ENCODE measurements at regions not wholly inside any gene's neighbourhood (a gene's known extent, or its start where the extent isn't known, plus 50 kb on each side); places are given as distances from the start of the nearest gene placed in this dataset.
"Not testable (repeated sequence)": the region's sequence is repeated elsewhere in the genome, so short reads cannot be mapped to it uniquely, and the experiment has no call there.

GRCh38 chr6:141057761-141058160, 1075.0 kb upstream of the GJE1 start:
- DNase-seq (ENCODE audit: low spot score), result no peak

DNA sequence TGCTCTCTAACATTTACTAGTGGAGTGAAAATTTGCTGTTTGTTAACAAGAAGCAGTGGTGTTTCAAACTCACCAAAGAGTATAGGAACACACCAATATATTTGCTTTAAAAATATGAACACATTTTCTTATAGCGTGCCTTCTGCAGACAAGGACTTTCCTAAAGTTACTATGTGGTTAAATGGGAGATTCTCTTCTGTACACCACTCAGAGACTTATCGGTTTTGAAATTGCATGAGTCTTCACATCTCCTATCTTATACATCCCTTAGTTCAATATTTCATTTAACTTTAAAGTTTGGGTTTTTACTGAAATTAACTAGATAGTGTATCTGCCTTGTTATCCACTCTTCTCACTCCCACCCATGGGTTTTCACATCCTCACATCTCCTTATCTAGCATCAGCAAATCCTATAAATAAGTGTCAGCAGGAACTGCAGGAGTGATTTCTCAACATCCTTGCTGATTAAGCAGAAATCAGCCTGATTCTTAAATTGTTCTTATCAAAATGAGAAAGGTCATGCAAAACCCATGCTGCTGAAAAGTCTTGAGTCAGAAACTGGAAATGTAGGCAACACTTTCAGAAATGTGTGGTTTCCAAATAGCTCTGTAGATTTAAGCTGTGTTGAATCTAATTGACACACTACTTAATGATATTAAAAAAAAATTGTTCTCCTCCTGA, 1075.6 kb upstream of the GJE1 start:
- no peak for DNase-seq (ENCODE audit: low spot score)

GRCh38 chr6:141050471-141050870, 1082.3 kb upstream of the GJE1 start:
- no peak for DNase-seq (ENCODE audit: low spot score)

DNA sequence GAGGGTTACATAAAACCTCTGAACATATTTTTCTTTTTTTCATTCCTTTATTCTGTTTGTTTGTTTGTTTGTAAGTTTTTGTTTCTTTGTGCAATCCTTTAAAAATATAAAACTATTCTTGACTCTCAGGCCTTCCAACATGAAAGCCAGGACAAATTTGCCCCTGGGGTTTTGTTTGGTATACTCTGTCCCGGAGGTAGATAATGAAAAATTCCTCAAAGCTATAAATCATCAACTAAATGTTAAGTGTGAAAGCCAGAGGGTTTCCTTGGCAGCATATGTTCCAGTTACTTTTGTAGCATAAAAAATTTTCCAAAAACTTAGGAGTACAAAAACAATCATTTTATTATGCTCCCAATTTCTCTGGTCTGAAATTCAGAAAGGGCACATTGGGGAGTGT, 1084.3 kb upstream of the GJE1 start:
- DNase-seq (ENCODE audit: low spot score), result no peak

- not testable (repeated sequence) for DNase-seq (ENCODE audit: low spot score)
Measured at GRCh38 chr6:141046496-141046895, 1086.2 kb upstream of the GJE1 start.

DNA sequence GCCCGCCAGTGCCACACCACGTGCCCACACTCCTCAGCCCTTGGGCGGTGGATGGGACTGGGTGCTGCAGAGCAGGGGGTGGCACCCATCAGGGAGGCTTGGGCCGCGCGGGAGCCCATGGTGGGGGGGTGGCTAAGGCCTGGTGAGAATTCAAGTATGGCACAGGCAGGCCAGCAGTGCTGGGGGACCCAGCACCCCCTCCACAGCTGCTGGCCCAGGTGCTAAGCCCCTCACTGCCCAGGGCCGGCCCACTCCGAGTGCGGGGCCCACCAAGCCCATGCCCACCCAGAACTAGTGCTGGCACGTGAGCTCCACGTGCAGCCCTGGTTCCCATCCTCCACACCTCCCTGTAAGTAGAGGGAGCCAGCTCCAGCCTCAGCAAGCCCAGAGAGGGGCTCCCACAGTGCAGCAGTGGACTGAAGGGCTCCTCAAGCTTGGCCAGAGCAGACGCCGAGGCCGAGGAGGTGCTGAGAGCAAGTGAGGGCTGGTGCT, 1091.1 kb upstream of the GJE1 start:
- no peak for DNase-seq (ENCODE audit: low spot score)

GRCh38 chr6:141035312-141036200, 1097.2 kb upstream of the GJE1 start:
- no peak for DNase-seq (ENCODE audit: low spot score)

- DNase-seq (ENCODE audit: low spot score), result no peak
Measured at GRCh38 chr6:141033101-141033500, 1099.6 kb upstream of the GJE1 start.

DNA sequence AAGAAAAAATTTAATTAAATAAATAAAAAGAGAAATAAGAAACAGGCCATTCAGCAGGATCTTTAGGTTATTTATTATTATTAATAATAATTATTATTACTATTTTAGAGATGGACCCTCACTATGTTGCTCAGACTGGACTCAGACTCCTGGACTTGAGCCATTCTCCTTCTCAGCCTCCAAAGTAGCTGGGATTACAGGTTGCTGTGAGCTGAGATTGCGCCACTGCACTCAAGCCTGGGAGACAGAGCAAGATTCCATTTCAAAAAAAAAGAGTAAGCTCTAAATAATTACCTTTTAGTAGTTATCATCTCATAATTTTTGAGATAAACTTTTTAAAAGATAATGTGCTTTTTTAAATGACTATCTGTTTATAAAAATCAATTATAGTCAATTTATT, 1102.8 kb upstream of the GJE1 start:
- no peak for DNase-seq (ENCODE audit: low spot score)

DNA sequence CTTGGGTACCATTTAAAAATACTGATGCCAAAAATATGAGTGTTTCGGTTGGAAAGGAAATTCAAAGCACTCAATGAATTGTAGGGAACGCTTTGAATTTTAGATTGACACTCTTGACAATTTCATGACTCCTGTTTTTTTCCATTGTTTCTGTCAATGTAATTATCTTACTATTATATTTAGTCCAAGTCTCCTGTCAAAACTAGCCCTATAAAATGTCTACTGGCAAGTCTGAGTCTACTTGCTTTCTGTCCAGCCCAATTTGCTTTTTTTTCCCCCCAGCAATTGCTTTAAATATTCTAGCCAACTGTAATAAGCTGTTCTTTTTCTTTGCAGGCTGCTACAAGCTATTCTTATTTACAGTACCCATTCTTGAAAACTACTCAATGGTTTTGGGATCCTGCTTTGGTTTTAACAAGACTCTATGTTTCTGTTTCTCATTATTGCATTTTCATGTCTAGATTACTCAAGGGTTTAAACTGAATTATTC, 1103.9 kb upstream of the GJE1 start:
- DNase-seq (ENCODE audit: low spot score), result no peak

- DNase-seq (ENCODE audit: low spot score), result no peak
Measured at GRCh38 chr6:141026504-141026903, 1106.2 kb upstream of the GJE1 start.

DNA sequence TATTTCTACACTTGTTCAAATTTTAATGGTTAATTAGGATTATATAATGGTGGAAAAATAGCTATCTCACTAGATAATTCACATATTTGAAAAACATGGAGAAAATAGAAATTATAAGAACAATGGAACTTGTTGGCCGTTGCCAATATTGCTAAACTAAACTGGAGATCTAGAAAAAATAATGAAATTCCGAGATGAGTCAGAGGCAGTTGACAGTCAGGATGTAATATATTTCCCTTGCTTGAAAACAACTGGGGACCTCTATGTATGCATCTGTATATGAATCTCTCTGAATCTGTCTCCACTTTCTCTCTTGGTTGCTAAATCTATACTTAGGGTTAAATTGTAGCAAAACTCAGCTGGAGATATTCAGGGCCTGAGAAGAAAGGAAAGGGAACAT, 1108.2 kb upstream of the GJE1 start:
- no peak for DNase-seq (ENCODE audit: low spot score)

DNA sequence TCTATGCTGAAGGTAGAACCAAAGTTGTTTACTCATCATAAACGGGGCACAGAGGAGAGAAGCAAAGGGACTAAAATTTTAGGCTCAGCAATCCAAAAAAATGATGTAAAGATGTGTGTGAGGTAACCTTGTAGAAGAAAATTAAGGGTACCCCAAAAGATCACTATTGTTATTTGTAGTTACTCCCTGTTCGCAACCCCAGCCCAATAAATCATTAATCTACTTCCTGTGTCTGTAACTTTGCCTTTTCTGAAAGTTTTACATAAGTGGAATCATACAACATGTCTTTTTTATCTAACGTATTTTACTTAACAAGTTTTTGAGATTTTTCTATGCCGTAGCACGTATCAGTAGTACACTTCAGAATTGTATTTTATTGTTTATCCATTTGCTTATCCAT, 1114.8 kb upstream of the GJE1 start:
- DNase-seq (ENCODE audit: low spot score), result no peak

DNA sequence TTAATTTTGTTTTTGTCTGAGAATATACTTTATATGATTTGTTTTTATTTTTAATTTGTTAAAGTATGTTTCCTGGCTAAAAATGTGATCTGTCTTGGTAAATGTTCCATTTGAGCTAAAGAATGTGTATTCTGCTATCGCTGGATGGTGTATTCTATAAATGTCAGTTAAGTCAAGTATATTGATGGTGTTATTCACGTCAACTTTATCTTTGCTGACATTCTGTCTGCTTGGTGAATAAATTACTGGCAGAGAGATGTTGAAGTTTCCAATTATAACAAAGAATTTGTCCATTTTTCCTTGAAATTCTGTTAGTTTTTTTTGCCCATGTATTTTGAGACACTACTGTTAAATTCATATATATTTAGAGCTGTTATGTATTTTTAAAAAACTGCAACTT, 1131.8 kb upstream of the GJE1 start:
- DNase-seq (ENCODE audit: low spot score), result no peak

GRCh38 chr6:140993515-140993914, 1139.2 kb upstream of the GJE1 start:
- DNase-seq (ENCODE audit: low spot score), result no peak

DNA sequence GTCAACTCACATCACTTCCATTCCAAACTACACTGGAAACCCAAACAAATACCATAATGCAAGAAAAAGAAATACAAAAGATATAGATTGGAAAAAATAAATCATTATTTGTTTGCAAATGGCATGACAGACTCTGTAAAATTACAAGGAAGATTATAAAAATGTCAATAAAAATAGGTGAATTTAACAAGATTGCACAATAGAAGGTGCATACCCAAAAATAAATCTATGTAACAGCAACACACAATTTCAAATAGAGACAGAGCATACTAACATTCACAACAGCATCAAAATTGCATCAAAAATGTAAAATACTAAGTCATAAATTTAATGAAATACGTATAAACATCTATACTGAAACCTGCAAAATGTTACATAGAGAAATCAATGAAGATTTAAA, 1140.0 kb upstream of the GJE1 start:
- DNase-seq (ENCODE audit: low spot score), result no peak

GRCh38 chr6:140988780-140989179, 1143.9 kb upstream of the GJE1 start:
- no peak for DNase-seq (ENCODE audit: low spot score)

DNA sequence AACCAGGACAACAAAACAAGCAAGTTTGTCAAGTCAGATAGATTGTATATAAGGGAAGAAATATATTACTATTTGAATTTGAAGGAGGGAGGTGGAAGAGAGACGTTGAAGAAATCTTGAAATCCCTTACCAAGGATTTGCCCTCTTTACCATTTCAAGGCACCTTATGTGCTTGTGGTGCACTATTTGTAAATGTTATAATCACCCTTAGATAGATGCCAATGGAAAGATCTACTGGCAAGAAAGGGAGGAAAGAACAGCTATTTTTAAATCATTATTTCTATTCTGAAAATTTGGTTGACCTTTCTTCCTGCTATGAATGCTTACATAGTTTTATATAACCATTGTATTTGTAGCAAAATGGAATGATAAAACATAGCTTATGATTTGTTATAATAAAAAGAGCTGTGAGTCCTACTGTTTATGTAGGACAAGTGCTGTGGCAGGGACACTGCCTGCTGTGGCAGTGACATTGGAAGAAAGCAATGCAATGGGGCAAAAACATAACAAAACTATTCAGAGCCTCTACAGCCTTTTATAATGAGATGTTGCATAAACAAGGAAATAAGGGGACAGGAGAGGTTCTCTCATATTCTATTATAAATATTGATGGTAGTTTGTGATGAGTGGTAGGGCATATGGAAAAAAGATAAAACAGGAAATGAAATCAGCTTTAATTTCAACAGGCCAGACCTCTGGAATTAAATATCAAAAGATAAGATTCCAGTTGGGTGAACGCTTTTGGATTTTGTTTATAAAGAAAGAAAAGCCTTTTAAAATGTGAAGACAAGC, 1145.2 kb upstream of the GJE1 start:
- no peak for DNase-seq (ENCODE audit: low spot score)

- DNase-seq (ENCODE audit: low spot score), result no peak
Measured at GRCh38 chr6:140985679-140986275, 1146.9 kb upstream of the GJE1 start.

- no peak for DNase-seq (ENCODE audit: low spot score)
Measured at GRCh38 chr6:140980265-140980887, 1152.3 kb upstream of the GJE1 start.

DNA sequence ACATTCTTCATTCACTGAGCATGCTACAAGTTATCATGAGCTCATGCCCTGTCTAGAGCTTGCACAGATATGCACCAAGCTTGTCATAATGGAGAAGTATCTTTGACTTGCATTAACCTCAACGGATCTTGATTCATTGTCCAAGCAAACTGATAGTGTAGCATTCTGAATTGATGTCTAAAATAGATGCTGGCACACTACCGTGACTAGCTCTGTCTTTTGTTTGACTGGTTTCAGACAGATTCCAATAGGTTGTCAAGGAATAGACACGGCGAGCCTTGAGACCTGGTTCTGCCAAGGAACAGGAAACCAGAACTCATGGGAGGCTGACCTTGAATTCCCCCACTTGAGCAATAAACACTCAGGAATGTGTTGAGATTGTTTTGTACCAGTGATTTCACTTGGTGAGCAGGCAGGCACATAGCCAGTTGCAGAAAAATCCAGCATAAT, 1153.1 kb upstream of the GJE1 start:
- DNase-seq (ENCODE audit: low spot score), result no peak
